LNCaP clone FGC (cell line): ENCODE measurements at regions not wholly inside any gene's neighbourhood (a gene's known extent, or its start where the extent isn't known, plus 50 kb on each side); places are given as distances from the start of the nearest gene placed in this dataset.

Source experiments
- DNase-seq: peaks from one replicate; pipeline ENCODE4 v3.0.0-alpha.2; 2011; ENCODE audit warnings: low read depth
- H3K4me3 ChIP-seq: 2 replicates; pipeline ENCODE4 v1.5.1; 2011; ENCODE audit warnings: mild to moderate bottlenecking, low read depth, low read length, control low read depth
- TF ChIP-seq, protein P1 (sequence below): IDR thresholded peaks from 2 replicates; pipeline ENCODE4 v1.5.1; 2012; ENCODE audit warnings: mild to moderate bottlenecking; ENCODE audit not compliant: control insufficient read depth, insufficient read depth; ENCODE audit errors: extremely low read depth

DNA sequence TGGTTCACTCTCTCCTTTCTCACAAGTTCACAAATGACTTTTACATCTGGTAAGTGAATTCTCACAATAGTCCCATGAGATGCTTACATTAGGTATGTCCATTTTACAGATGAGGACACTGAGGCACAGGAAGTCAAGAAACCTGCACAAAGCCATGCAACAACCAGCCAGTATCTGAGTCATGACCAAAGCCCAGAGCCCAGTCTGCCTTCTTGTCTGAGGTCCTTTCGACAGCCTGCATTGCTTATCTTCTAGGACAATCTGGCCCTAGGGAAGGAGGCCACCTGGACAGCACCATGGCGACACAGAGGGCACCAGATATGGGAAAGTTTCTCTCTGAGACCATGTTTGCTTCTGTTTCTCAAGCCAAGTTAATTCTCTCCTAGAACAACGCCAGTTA, 197.1 kb downstream of the NSG2 start:
- H3K4me3 ChIP-seq, result no peak overlapping the region
- TF ChIP-seq, protein P1, sequence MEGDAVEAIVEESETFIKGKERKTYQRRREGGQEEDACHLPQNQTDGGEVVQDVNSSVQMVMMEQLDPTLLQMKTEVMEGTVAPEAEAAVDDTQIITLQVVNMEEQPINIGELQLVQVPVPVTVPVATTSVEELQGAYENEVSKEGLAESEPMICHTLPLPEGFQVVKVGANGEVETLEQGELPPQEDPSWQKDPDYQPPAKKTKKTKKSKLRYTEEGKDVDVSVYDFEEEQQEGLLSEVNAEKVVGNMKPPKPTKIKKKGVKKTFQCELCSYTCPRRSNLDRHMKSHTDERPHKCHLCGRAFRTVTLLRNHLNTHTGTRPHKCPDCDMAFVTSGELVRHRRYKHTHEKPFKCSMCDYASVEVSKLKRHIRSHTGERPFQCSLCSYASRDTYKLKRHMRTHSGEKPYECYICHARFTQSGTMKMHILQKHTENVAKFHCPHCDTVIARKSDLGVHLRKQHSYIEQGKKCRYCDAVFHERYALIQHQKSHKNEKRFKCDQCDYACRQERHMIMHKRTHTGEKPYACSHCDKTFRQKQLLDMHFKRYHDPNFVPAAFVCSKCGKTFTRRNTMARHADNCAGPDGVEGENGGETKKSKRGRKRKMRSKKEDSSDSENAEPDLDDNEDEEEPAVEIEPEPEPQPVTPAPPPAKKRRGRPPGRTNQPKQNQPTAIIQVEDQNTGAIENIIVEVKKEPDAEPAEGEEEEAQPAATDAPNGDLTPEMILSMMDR, result no peak
- DNase-seq, result no peak

DNA sequence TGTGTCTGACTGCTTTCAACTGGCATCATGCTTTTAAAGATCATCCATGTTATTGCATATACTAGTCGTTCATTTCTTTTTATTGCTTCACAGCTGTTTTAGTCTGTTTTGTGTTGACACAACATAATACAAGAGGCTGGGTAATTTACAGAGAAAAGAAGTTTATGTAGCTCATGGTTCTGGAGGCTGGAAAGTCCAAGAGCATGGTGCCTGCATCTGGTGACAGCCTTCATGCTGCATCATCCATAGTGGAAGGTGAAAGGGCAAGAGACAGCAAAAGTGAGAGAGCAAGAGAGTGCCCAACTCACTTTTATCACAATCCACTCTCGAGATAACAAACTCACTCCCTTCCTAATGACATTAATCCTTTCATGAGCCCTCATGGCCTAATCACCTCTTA, 198.4 kb downstream of the NSG2 start:
- H3K4me3 ChIP-seq, result no peak overlapping the region
- TF ChIP-seq, protein P1, result no peak
- DNase-seq, result no peak

DNA sequence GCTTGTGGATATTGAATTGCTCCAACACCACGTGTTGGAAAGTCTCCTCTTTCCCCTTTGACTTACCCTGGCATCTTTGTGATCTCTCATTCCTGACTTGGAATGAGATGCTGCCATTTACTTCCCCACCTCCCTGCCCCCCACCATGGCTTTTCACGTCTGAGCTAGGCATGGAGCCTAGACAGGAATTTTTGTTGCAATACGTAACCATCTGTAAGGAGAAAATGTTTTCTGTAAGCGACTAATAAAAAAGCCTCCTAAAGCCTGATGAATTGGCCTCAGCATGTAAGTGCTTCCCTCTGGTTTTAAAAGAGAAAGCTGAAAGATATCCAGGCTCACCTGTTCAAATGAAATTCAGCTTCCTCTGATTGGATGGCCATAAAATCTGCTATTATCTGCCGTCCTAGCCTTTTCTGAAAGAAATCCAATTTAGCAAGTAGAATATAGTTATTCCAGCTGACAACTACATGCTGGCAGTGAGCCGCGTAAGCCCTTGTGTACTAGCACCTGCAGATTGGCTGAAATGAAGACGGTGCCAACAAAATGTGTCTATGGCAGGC, 200.1 kb downstream of the NSG2 start:
- no peak overlapping the region for H3K4me3 ChIP-seq
- DNase-seq, result no peak
- TF ChIP-seq, protein P1, result no peak

DNA sequence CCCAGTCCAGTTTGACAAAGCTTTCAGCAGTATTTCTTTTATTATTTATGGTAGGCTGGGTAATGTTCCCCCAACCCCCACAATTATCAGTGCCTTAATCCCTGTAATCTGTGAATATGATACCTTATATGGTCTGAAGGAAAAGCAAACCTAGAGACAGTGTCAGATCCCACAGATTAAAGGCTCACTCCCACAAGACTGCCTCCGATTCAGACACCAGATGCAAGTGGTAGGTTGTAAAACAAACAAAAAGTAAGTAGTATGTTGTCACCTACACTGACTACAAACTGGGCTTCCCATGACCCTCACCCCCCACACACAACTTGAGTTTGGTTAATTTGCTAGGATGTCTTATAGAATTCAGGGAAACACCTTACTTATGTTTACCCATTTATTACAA, 201.2 kb downstream of the NSG2 start:
- H3K4me3 ChIP-seq, result no peak overlapping the region
- no peak for DNase-seq
- TF ChIP-seq, protein P1, result no peak

GRCh38 chr5:174247301-174247700, 201.8 kb downstream of the NSG2 start:
- no peak for DNase-seq
- H3K4me3 ChIP-seq, result no peak overlapping the region
- TF ChIP-seq, protein P1, result no peak

- H3K4me3 ChIP-seq, result no peak overlapping the region
- no peak for DNase-seq
- TF ChIP-seq, protein P1, result no peak
Measured at GRCh38 chr5:174251305-174252000, 205.9 kb downstream of the NSG2 start.

GRCh38 chr5:174252121-174252520, 206.6 kb downstream of the NSG2 start:
- TF ChIP-seq, protein P1, result no peak
- no peak for DNase-seq
- H3K4me3 ChIP-seq, result no peak overlapping the region
